ENCODE measurements at regions not wholly inside any gene's neighbourhood (a gene's known extent, or its start where the extent isn't known, plus 50 kb on each side); places are given as distances from the start of the nearest gene placed in this dataset.

DNA sequence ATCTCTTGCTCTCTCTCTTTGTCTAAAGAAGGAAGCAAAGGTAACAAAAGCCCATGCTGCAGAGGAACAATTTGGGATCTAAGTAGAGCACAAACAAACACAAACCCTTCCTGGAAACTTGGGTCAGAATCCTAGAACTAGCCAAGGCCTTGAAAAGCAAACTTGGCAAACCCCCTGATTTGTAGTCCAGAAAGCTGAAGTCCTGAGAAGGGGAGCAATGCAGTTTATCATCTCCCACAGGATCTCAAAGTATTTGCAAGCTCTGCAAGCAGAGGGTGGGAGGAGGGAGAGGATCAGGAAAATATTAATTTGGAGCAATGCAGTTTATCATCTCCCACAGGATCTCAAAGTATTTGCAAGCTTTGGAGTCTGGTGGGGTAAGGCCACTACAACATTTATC lies 379.5 kb upstream of the FGF13 start:
- TF ChIP-seq HNF4A (conservative IDR thresholded peaks at IDR 0.05) (no peak), RXRA (IDR thresholded peaks at IDR 0.05) (no peak), HNF4G (IDR thresholded peaks at IDR 0.05) (no peak), NR2F2 (IDR thresholded peaks at IDR 0.05) (no peak), RAD21 (IDR thresholded peaks at IDR 0.05) (no peak), GABPA (IDR thresholded peaks at IDR 0.05 in 1 of 2, conservative IDR thresholded peaks at IDR 0.05 in 1 of 2) (no peak), FOXA1 (IDR thresholded peaks at IDR 0.05) (no peak), TAF1 (conservative IDR thresholded peaks at IDR 0.05) (no peak), YY1 (IDR thresholded peaks at IDR 0.05) (no peak), SP1 (IDR thresholded peaks at IDR 0.05) (no peak), EGR1 (IDR thresholded peaks at IDR 0.05; ENCODE audit: low read depth in 2 of 2) (no peak)
- TF ChIP-seq, protein P1, sequence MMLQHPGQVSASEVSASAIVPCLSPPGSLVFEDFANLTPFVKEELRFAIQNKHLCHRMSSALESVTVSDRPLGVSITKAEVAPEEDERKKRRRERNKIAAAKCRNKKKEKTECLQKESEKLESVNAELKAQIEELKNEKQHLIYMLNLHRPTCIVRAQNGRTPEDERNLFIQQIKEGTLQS (IDR thresholded peaks at IDR 0.05) = no peak
- TF ChIP-seq, protein P2, sequence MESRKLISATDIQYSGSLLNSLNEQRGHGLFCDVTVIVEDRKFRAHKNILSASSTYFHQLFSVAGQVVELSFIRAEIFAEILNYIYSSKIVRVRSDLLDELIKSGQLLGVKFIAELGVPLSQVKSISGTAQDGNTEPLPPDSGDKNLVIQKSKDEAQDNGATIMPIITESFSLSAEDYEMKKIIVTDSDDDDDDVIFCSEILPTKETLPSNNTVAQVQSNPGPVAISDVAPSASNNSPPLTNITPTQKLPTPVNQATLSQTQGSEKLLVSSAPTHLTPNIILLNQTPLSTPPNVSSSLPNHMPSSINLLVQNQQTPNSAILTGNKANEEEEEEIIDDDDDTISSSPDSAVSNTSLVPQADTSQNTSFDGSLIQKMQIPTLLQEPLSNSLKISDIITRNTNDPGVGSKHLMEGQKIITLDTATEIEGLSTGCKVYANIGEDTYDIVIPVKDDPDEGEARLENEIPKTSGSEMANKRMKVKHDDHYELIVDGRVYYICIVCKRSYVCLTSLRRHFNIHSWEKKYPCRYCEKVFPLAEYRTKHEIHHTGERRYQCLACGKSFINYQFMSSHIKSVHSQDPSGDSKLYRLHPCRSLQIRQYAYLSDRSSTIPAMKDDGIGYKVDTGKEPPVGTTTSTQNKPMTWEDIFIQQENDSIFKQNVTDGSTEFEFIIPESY (IDR thresholded peaks at IDR 0.05) = no peak
- TF ChIP-seq, protein P3, sequence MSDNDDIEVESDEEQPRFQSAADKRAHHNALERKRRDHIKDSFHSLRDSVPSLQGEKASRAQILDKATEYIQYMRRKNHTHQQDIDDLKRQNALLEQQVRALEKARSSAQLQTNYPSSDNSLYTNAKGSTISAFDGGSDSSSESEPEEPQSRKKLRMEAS (IDR thresholded peaks at IDR 0.05) = no peak
- Histone ChIP-seq H3K27ac (ENCODE audit: low read depth in 1 of 2, low read length in 2 of 2) (no peak overlapping the region), H3K27me3 (ENCODE audit: control insufficient read depth in 4 of 4, insufficient read depth in 4 of 4, low read length in 3 of 4) (peaks cover 0 to 8% (median 0%) of the 10 kb centered on the region in 4 donors), H3K4me3 (ENCODE audit: low read depth in 1 of 3, low read length in 3 of 3) (no peak overlapping the region), H3K9ac (ENCODE audit: low read depth in 1 of 2, low read length in 2 of 2) (no peak overlapping the region), H3K9me3 (ENCODE audit: control insufficient read depth in 4 of 4, low read length in 3 of 4) (no peaks in the 10 kb centered on the region), H3K36me3 (ENCODE audit: control insufficient read depth in 4 of 4, insufficient read depth in 3 of 4, low read depth in 1 of 4, low read length in 3 of 4) (no peaks in the 10 kb centered on the region), H3K4me1 (ENCODE audit: control insufficient read depth in 4 of 4, insufficient read depth in 4 of 4, low read length in 3 of 4) (no peaks in the 10 kb centered on the region)
- DNase-seq (ENCODE audit: low spot score) = no peak

DNA sequence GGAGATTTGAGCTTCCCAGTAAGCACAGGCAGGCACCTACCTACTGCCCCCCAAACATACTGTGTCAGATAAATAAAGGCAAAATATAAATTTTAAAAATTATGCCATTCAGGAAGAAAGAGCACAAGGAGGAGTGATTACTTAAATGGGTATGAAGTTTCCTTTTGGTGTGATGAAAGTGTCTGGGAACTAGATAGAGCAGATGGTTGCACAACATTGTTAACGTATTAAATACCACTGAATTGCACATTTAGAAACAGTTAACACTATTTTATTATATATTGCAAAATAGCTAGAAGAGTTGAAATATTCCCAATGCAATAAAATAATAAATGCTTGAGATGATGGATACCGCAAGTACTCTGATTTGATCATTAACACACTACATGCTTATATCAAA lies 374.7 kb upstream of the FGF13 start:
- TF ChIP-seq, protein P1 (IDR thresholded peaks at IDR 0.05) = no peak
- no peak for TF ChIP-seq GABPA (IDR thresholded peaks at IDR 0.05 in 1 of 2, conservative IDR thresholded peaks at IDR 0.05 in 1 of 2)
- TF ChIP-seq SP1 (IDR thresholded peaks at IDR 0.05) = no peak
- TF ChIP-seq, protein P3 (IDR thresholded peaks at IDR 0.05) = no peak
- TF ChIP-seq JUND (IDR thresholded peaks at IDR 0.05) = no peak
- TF ChIP-seq HNF4A (conservative IDR thresholded peaks at IDR 0.05) = no peak
- TF ChIP-seq FOXA2 (IDR thresholded peaks at IDR 0.05) = no peak
- TF ChIP-seq YY1 (IDR thresholded peaks at IDR 0.05) = no peak
- no peak for TF ChIP-seq NR2F2 (IDR thresholded peaks at IDR 0.05)
- TF ChIP-seq, protein P4, sequence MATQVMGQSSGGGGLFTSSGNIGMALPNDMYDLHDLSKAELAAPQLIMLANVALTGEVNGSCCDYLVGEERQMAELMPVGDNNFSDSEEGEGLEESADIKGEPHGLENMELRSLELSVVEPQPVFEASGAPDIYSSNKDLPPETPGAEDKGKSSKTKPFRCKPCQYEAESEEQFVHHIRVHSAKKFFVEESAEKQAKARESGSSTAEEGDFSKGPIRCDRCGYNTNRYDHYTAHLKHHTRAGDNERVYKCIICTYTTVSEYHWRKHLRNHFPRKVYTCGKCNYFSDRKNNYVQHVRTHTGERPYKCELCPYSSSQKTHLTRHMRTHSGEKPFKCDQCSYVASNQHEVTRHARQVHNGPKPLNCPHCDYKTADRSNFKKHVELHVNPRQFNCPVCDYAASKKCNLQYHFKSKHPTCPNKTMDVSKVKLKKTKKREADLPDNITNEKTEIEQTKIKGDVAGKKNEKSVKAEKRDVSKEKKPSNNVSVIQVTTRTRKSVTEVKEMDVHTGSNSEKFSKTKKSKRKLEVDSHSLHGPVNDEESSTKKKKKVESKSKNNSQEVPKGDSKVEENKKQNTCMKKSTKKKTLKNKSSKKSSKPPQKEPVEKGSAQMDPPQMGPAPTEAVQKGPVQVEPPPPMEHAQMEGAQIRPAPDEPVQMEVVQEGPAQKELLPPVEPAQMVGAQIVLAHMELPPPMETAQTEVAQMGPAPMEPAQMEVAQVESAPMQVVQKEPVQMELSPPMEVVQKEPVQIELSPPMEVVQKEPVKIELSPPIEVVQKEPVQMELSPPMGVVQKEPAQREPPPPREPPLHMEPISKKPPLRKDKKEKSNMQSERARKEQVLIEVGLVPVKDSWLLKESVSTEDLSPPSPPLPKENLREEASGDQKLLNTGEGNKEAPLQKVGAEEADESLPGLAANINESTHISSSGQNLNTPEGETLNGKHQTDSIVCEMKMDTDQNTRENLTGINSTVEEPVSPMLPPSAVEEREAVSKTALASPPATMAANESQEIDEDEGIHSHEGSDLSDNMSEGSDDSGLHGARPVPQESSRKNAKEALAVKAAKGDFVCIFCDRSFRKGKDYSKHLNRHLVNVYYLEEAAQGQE (IDR thresholded peaks at IDR 0.05) = no peak
- no peak for TF ChIP-seq RXRA (IDR thresholded peaks at IDR 0.05)
- no peak for TF ChIP-seq FOXA1 (IDR thresholded peaks at IDR 0.05)
- TF ChIP-seq TAF1 (conservative IDR thresholded peaks at IDR 0.05) = no peak
- no peak for TF ChIP-seq RAD21 (IDR thresholded peaks at IDR 0.05)
- no peak for TF ChIP-seq EGR1 (IDR thresholded peaks at IDR 0.05; ENCODE audit: low read depth in 2 of 2)
- no peak for TF ChIP-seq HNF4G (IDR thresholded peaks at IDR 0.05)
- TF ChIP-seq, protein P5, sequence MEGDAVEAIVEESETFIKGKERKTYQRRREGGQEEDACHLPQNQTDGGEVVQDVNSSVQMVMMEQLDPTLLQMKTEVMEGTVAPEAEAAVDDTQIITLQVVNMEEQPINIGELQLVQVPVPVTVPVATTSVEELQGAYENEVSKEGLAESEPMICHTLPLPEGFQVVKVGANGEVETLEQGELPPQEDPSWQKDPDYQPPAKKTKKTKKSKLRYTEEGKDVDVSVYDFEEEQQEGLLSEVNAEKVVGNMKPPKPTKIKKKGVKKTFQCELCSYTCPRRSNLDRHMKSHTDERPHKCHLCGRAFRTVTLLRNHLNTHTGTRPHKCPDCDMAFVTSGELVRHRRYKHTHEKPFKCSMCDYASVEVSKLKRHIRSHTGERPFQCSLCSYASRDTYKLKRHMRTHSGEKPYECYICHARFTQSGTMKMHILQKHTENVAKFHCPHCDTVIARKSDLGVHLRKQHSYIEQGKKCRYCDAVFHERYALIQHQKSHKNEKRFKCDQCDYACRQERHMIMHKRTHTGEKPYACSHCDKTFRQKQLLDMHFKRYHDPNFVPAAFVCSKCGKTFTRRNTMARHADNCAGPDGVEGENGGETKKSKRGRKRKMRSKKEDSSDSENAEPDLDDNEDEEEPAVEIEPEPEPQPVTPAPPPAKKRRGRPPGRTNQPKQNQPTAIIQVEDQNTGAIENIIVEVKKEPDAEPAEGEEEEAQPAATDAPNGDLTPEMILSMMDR (IDR thresholded peaks at IDR 0.05; ENCODE audit: low read depth, low read length, missing input control) = no peak
- no peak for DNase-seq (ENCODE audit: low spot score)
- WGBS = 62% methylated on average over 2 of the region's 2 CpGs
- Histone ChIP-seq H3K9me3 (ENCODE audit: control insufficient read depth in 4 of 4, low read length in 3 of 4) (no peaks in the 10 kb centered on the region), H3K4me1 (ENCODE audit: control insufficient read depth in 4 of 4, insufficient read depth in 4 of 4, low read length in 3 of 4) (no peaks in the 10 kb centered on the region), H3K9ac (ENCODE audit: low read depth in 1 of 2, low read length in 2 of 2) (no peak overlapping the region), H3K27me3 (ENCODE audit: control insufficient read depth in 4 of 4, insufficient read depth in 4 of 4, low read length in 3 of 4) (peaks cover 0 to 3% (median 0%) of the 10 kb centered on the region in 4 donors), H3K4me3 (ENCODE audit: low read depth in 1 of 3, low read length in 3 of 3) (no peak overlapping the region), H3K27ac (ENCODE audit: low read depth in 1 of 2, low read length in 2 of 2) (no peak overlapping the region), H3K36me3 (ENCODE audit: control insufficient read depth in 4 of 4, insufficient read depth in 3 of 4, low read depth in 1 of 4, low read length in 3 of 4) (no peaks in the 10 kb centered on the region)
